SK-N-SH (cell line): ENCODE measurements at regions not wholly inside any gene's neighbourhood (a gene's known extent, or its start where the extent isn't known, plus 50 kb on each side); places are given as distances from the start of the nearest gene placed in this dataset.

ENCODE experiments used
- CTCF ChIA-PET: fragments of 300-600, 350-600 bp; formaldehyde crosslinking; extraction: SDS; loops from one replicate; lab custom pipeline; 2021; lab: Yijun Ruan, JAX
- POLR2A ChIA-PET: fragments of 350-600 bp; sonication (Branson Sonifier 250); formaldehyde crosslinking; extraction: SDS; loops from one replicate; lab custom pipeline; 2020; ENCODE audit warnings: antibody characterized with exemption, inconsistent platforms; lab: Yijun Ruan, JAX
- DNase-seq: peaks from one replicate; pipeline ENCODE4 v3.0.0; 2012
- H2AFZ ChIP-seq: fragments of 200-600 bp; sonication (generic); 2 replicates; pipeline ENCODE4 v1.8.1; 2016; ENCODE audit warnings: antibody characterized with exemption, mild to moderate bottlenecking, low read depth
- H3F3A ChIP-seq: fragments of 200-600 bp; sonication (generic); replicated peaks from 2 replicates; pipeline ENCODE3; 2016; ENCODE audit warnings: antibody characterized with exemption, mild to moderate bottlenecking; ENCODE audit not compliant: insufficient read depth
- H3K27ac ChIP-seq, 2 experiments: fragments of 200-500 bp in 1 of 2; fragments of 200-600 bp in 1 of 2; sonication (Bioruptor generic) in 1 of 2; sonication (generic), shearing (Covaris generic) in 1 of 2; 2 replicates each; pipeline versions ENCODE4 v1.5.1 to v1.6.1; 2014 to 2016; ENCODE audit warnings: low read depth in 2 of 2, inconsistent platforms in 1 of 2, low read length in 1 of 2, mild to moderate bottlenecking in 1 of 2, mixed read lengths in 1 of 2
- H3K27me3 ChIP-seq: fragments of 200-600 bp; sonication (generic), shearing (Covaris generic); 2 replicates; pipeline ENCODE4 v1.6.1; 2016; ENCODE audit warnings: mixed run types; ENCODE audit not compliant: insufficient read depth
- H3K36me3 ChIP-seq, 2 experiments: fragments of 200-500 bp in 1 of 2; fragments of 200-600 bp in 1 of 2; sonication (Bioruptor generic) in 1 of 2; sonication (generic) in 1 of 2; replicated peaks in 1 of 2; 2 replicates each; pipeline versions ENCODE3 to v1.5.1; 2014 to 2016; ENCODE audit warnings: low read length in 1 of 2, mild to moderate bottlenecking in 1 of 2; ENCODE audit not compliant: insufficient read depth in 2 of 2, control insufficient read depth in 1 of 2
- H3K4me1 ChIP-seq, 2 experiments: fragments of 200-500 bp in 1 of 2; fragments of 200-600 bp in 1 of 2; sonication (Bioruptor generic) in 1 of 2; sonication (generic), shearing (Covaris generic) in 1 of 2; 2 replicates each; pipeline versions ENCODE4 v1.5.1 to v1.6.1; 2014 to 2016; ENCODE audit warnings: low read depth in 1 of 2, low read length in 1 of 2, mixed run types in 1 of 2; ENCODE audit not compliant: insufficient read depth in 2 of 2, control insufficient read depth in 1 of 2
- H3K4me2 ChIP-seq: fragments of 200-600 bp; sonication (generic), shearing (Covaris generic); 2 replicates; pipeline ENCODE4 v1.6.1; 2017; ENCODE audit warnings: mixed run types
- H3K4me3 ChIP-seq, 2 experiments: fragments of 200-500 bp in 1 of 2; fragments of 200-600 bp in 1 of 2; sonication (Bioruptor generic) in 1 of 2; sonication (generic), shearing (Covaris generic) in 1 of 2; 2 replicates each; pipeline versions ENCODE4 v1.5.1 to v1.8.1; 2014 to 2016; ENCODE audit warnings: low read depth in 2 of 2, inconsistent platforms in 1 of 2, low read length in 1 of 2, mild to moderate bottlenecking in 1 of 2, mixed read lengths in 1 of 2, moderate library complexity in 1 of 2
- H3K79me2 ChIP-seq: fragments of 200-600 bp; sonication (generic); 2 replicates; pipeline ENCODE4 v1.8.1; 2017; ENCODE audit warnings: mild to moderate bottlenecking; ENCODE audit not compliant: insufficient read depth
- H3K9ac ChIP-seq: fragments of 200-600 bp; sonication (generic); 2 replicates; pipeline ENCODE4 v1.6.1; 2017; ENCODE audit warnings: mixed run types
- H3K9me2 ChIP-seq: fragments of 200-600 bp; sonication (generic); 2 replicates; pipeline ENCODE4 v1.6.1; 2017; ENCODE audit warnings: mixed run types
- H3K9me3 ChIP-seq: fragments of 200-600 bp; sonication (generic); 2 replicates; pipeline ENCODE4 v1.6.1; 2017; ENCODE audit warnings: mixed run types, mild to moderate bottlenecking, moderate library complexity
- H4K20me1 ChIP-seq: fragments of 200-600 bp; sonication (generic); 2 replicates; pipeline ENCODE4 v1.6.1; 2017; ENCODE audit warnings: mild to moderate bottlenecking, mixed run types; ENCODE audit not compliant: insufficient read depth
- CHD2 ChIP-seq: fragments of 150-350 bp; IDR thresholded peaks from 2 replicates; pipeline ENCODE4 v1.6.1; 2018; ENCODE audit warnings: low read length; ENCODE audit not compliant: partially characterized antibody
- CTCF ChIP-seq: fragments of 200-600 bp; sonication (generic); IDR thresholded peaks from 2 replicates; pipeline ENCODE4 v1.6.1; 2017; ENCODE audit warnings: antibody characterized with exemption, mild to moderate bottlenecking, moderate library complexity
- ELF1 ChIP-seq: IDR thresholded peaks from 2 replicates; pipeline ENCODE4 v1.4.0; 2012
- EP300 ChIP-seq, 2 experiments: IDR thresholded peaks; 2 replicates each; pipeline versions ENCODE4 v1.4.0 to v1.6.1; 2012; ENCODE audit warnings: borderline replicate concordance in 1 of 2, low read depth in 1 of 2, low read length in 1 of 2
- EZH2phosphoT487 ChIP-seq: fragments of 200-600 bp; sonication (generic); IDR thresholded peaks from 2 replicates; pipeline ENCODE4 v1.6.1; 2017; ENCODE audit warnings: low read depth, mixed run types, mild to moderate bottlenecking, antibody characterized with exemption, moderate library complexity, borderline replicate concordance
- FOSL2 ChIP-seq: IDR thresholded peaks from 2 replicates; pipeline ENCODE4 v1.4.0; 2012; ENCODE audit warnings: low read depth, mild to moderate bottlenecking, moderate library complexity, borderline replicate concordance
- FOXJ3 ChIP-seq: sonication (generic); formaldehyde crosslinking; IDR thresholded peaks from 2 replicates; pipeline ENCODE4 v1.5.1; 2020; ENCODE audit warnings: mild to moderate bottlenecking, missing genetic modification reagents
- FOXM1 ChIP-seq: IDR thresholded peaks from 2 replicates; pipeline ENCODE4 v1.4.0; 2012; ENCODE audit warnings: low read depth, mild to moderate bottlenecking
- GABPA ChIP-seq: IDR thresholded peaks from 2 replicates; pipeline ENCODE4 v1.4.0; 2012; ENCODE audit warnings: low read depth, mild to moderate bottlenecking
- GATA2 ChIP-seq: sonication (generic); formaldehyde crosslinking; IDR thresholded peaks from 2 replicates; pipeline ENCODE4 v1.5.0; 2020; ENCODE audit warnings: mild to moderate bottlenecking, missing genetic modification reagents
- IRF3 ChIP-seq: fragments of 150-350 bp; IDR thresholded peaks from 2 replicates; pipeline ENCODE4 v1.6.1; 2016; ENCODE audit warnings: mild to moderate bottlenecking, low read depth, low read length
- JUND ChIP-seq: IDR thresholded peaks from 2 replicates; pipeline ENCODE4 v1.4.0; 2012
- MEF2A ChIP-seq: IDR thresholded peaks from 2 replicates; pipeline ENCODE4 v1.4.0; 2012; ENCODE audit warnings: low read depth, borderline replicate concordance
- NFIC ChIP-seq: IDR thresholded peaks from 2 replicates; pipeline ENCODE4 v1.4.0; 2012; ENCODE audit warnings: borderline replicate concordance
- PBX3 ChIP-seq: IDR thresholded peaks from 2 replicates; pipeline ENCODE4; 2012
- POLR2AphosphoS5 ChIP-seq: IDR thresholded peaks from 2 replicates; pipeline ENCODE4 v1.6.1; 2012; ENCODE audit warnings: low read depth, low read length
- RAD21 ChIP-seq: IDR thresholded peaks from 2 replicates; pipeline ENCODE4 v1.6.1; 2012; ENCODE audit warnings: mild to moderate bottlenecking, low read length
- RXRA ChIP-seq: IDR thresholded peaks from 2 replicates; pipeline ENCODE4 v1.4.0; 2012; ENCODE audit warnings: low read depth, mild to moderate bottlenecking, borderline replicate concordance
- SIN3A ChIP-seq: IDR thresholded peaks from 2 replicates; pipeline ENCODE4 v1.6.1; 2012; ENCODE audit warnings: low read depth, mild to moderate bottlenecking, low read length, moderate library complexity, borderline replicate concordance
- SMC3 ChIP-seq: IDR thresholded peaks from 2 replicates; pipeline ENCODE4 v1.6.1; 2012; ENCODE audit warnings: low read depth, low read length, improper control_type of control experiment
- TAF1 ChIP-seq: IDR thresholded peaks from 2 replicates; pipeline ENCODE4 v1.6.1; 2012; ENCODE audit warnings: low read depth, mild to moderate bottlenecking, low read length, moderate library complexity, borderline replicate concordance
- ZBTB33 ChIP-seq: IDR thresholded peaks from 2 replicates; pipeline ENCODE4 v1.4.0; 2012; ENCODE audit warnings: low read depth, borderline replicate concordance
- WGBS: methylation state at CpG from one replicate; pipeline ENCODE4 v1.1.6; 2017; ENCODE audit warnings: low lambda C conversion rate; 5-methylcytosine and 5-hydroxymethylcytosine counted together

GRCh38 chr11:131299598-131300438, 70.6 kb upstream of the NTM start:
- Histone ChIP-seq H3K27me3 (no peaks in the 10 kb centered on the region), H3K4me3 (no peak overlapping the region), H3K4me1 (peaks cover 0 to 18% of the 10 kb centered on the region in 2 experiments; a peak in 2 of 4 replicates), H3K79me2 (no peaks in the 10 kb centered on the region), H3F3A (no peaks in the 10 kb centered on the region), H4K20me1 (no peaks in the 10 kb centered on the region), H3K9me3 (no peaks in the 10 kb centered on the region), H3K36me3 (no peaks in the 10 kb centered on the region), H3K4me2 (no peak overlapping the region), H3K9ac (no peak overlapping the region), H3K27ac (no peak overlapping the region; a peak in 1 of 4 replicates), H2AFZ (no peak overlapping the region), H3K9me2 (no peaks in the 10 kb centered on the region)
- TF ChIP-seq RAD21 (no peak), EP300 (IDR thresholded peaks at IDR 0.05; ENCODE audit: borderline replicate concordance in 1 of 2, low read depth in 1 of 2, low read length in 1 of 2) (no peak), EZH2phosphoT487 (no peak), RXRA (no peak), FOXJ3 (no peak), GABPA (no peak), NFIC (no peak), ZBTB33 (no peak), POLR2AphosphoS5 (no peak), ELF1 (no peak), PBX3 (no peak), FOXM1 (no peak), MEF2A (no peak), TAF1 (no peak), JUND (no peak), FOSL2 (no peak)
- 26% methylated on average over 13 of the region's 13 CpGs for WGBS
- POLR2A ChIA-PET, result no interaction called here
- CTCF ChIA-PET, result interaction anchor here (0.7 to 1.3 kb wide), 2 partner anchors 205 to 235 kb away, joined by 3 to 6 read pairs; no protein-coding TSS in a partner anchor
- no peak for DNase-seq

GRCh38 chr11:131300439-131300717, 70.0 kb upstream of the NTM start:
- no peak overlapping the region for H3K9ac ChIP-seq
- no peak overlapping the region for H3K4me2 ChIP-seq
- no peaks in the 10 kb centered on the region for H3F3A ChIP-seq
- POLR2A ChIA-PET, result no interaction called here
- WGBS, result 71% methylated on average over 10 of the region's 10 CpGs
- no peaks in the 10 kb centered on the region for H3K79me2 ChIP-seq
- no peaks in the 10 kb centered on the region for H3K9me3 ChIP-seq
- no peaks in the 10 kb centered on the region for H3K9me2 ChIP-seq
- peaks cover 0 to 18% of the 10 kb centered on the region in 2 experiments; a peak in 2 of 4 replicates for H3K4me1 ChIP-seq
- CTCF ChIA-PET, result interaction anchor here (1.3 kb wide), 1 partner anchor 236 kb away, joined by 6 read pairs; no protein-coding TSS in a partner anchor
- H3K36me3 ChIP-seq, result no peaks in the 10 kb centered on the region
- no peak overlapping the region for H3K27ac ChIP-seq
- H3K4me3 ChIP-seq, result no peak overlapping the region
- H2AFZ ChIP-seq, result no peak overlapping the region
- no peaks in the 10 kb centered on the region for H4K20me1 ChIP-seq
- DNase-seq, result no peak
- H3K27me3 ChIP-seq, result no peaks in the 10 kb centered on the region
- TF ChIP-seq SMC3 (no peak), MEF2A (no peak), SIN3A (no peak), FOSL2 (no peak), CHD2 (no peak), TAF1 (no peak), CTCF (no peak), ELF1 (no peak), GATA2 (CRISPR knock-in tag) (no peak), IRF3 (no peak)
